ENCODE measurements at regions not wholly inside any gene's neighbourhood (a gene's known extent, or its start where the extent isn't known, plus 50 kb on each side); places are given as distances from the start of the nearest gene placed in this dataset.

DNA sequence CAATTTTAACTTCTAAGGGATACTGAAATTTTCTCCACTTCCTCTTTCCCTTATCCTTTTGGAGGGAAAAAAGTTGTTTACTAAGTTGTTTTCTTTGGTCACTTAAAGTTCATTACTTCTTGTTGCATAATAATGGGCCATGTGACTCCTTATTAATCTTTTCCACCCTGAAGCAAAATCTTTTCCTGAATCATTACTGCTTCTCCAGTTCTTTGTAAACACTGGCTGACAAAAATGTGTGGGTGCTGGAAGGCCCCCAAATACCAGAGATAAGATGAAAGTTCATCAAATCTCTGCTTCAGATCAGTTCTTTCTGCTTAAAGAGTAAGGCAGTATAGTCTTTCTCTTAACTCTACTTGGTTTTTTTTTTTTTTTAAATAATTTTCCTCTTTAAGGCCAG, 108.9 kb upstream of the NHS start:
- no peaks in the 10 kb centered on the region for H3K79me2 ChIP-seq (ENCODE audit: insufficient read depth, low read length)
- DNase-seq (ENCODE audit: low read depth, low spot score) (no peak), ATAC-seq (no peak)
- no TSS peak for BruUV-seq (replicated peaks)
- ChIA-PET POLR2A (no interaction called here), RAD21 (ENCODE audit: low non-redundant PET in 1 of 2, low total read pairs in 2 of 2, uncharacterized antibody in 2 of 2, unreplicated experiment in 2 of 2) (no interaction called here), CTCF (no interaction called here)
- H3K36me3 ChIP-seq (ENCODE audit: control insufficient read depth in 1 of 2, insufficient read depth in 2 of 2, low read length in 2 of 2): no peaks in the 10 kb centered on the region
- no peak overlapping the region for H3K4me2 ChIP-seq (ENCODE audit: low read length)
- no peaks in the 10 kb centered on the region for H3K27me3 ChIP-seq (ENCODE audit: insufficient read depth, low read length)
- no peak overlapping the region for H3K9ac ChIP-seq (ENCODE audit: low read length)
- intact Hi-C loops (cut with micrococcal nuclease): no loop called here
- H3K4me1 ChIP-seq (ENCODE audit: control insufficient read depth in 1 of 2, insufficient read depth in 2 of 2, low read length in 2 of 2): no peaks in the 10 kb centered on the region
- no peaks in the 10 kb centered on the region for H3K9me3 ChIP-seq (ENCODE audit: control insufficient read depth in 1 of 2, insufficient read depth in 1 of 2, low read depth in 1 of 2, low read length in 2 of 2)
- no peak overlapping the region for H3K4me3 ChIP-seq (replicated peaks in 1 of 2; ENCODE audit: low read depth in 1 of 2, low read length in 2 of 2)
- no peaks in the 10 kb centered on the region for H3K9me2 ChIP-seq (ENCODE audit: insufficient read depth)
- H2AFZ ChIP-seq (ENCODE audit: low read depth, low read length, poor library complexity, severe bottlenecking): no peak overlapping the region
- no peaks in the 10 kb centered on the region for H4K20me1 ChIP-seq (ENCODE audit: insufficient read depth)
- no peak overlapping the region for H3K27ac ChIP-seq (ENCODE audit: low read depth, low read length)
- TF ChIP-seq ELF1 (IDR thresholded peaks at IDR 0.05; ENCODE audit: borderline replicate concordance, low read depth) (no peak), RAD21 (IDR thresholded peaks at IDR 0.05; ENCODE audit: low read depth) (no peak), CBX3 (IDR thresholded peaks at IDR 0.05; ENCODE audit: low read depth) (no peak), POLR2A (IDR thresholded peaks at IDR 0.05; ENCODE audit: borderline replicate concordance, extremely low read depth, insufficient read depth, insufficient read length) (no peak), FOSL1 (IDR thresholded peaks at IDR 0.05; ENCODE audit: low read depth) (no peak)
- TF ChIP-seq, protein P1, sequence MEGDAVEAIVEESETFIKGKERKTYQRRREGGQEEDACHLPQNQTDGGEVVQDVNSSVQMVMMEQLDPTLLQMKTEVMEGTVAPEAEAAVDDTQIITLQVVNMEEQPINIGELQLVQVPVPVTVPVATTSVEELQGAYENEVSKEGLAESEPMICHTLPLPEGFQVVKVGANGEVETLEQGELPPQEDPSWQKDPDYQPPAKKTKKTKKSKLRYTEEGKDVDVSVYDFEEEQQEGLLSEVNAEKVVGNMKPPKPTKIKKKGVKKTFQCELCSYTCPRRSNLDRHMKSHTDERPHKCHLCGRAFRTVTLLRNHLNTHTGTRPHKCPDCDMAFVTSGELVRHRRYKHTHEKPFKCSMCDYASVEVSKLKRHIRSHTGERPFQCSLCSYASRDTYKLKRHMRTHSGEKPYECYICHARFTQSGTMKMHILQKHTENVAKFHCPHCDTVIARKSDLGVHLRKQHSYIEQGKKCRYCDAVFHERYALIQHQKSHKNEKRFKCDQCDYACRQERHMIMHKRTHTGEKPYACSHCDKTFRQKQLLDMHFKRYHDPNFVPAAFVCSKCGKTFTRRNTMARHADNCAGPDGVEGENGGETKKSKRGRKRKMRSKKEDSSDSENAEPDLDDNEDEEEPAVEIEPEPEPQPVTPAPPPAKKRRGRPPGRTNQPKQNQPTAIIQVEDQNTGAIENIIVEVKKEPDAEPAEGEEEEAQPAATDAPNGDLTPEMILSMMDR (IDR thresholded peaks at IDR 0.05 in 2 of 3, conservative IDR thresholded peaks at IDR 0.05 in 1 of 3; ENCODE audit: borderline replicate concordance in 1 of 3, insufficient read depth in 1 of 3, low read depth in 2 of 3, low read length in 2 of 3): no peak
- TF ChIP-seq, protein P2, sequence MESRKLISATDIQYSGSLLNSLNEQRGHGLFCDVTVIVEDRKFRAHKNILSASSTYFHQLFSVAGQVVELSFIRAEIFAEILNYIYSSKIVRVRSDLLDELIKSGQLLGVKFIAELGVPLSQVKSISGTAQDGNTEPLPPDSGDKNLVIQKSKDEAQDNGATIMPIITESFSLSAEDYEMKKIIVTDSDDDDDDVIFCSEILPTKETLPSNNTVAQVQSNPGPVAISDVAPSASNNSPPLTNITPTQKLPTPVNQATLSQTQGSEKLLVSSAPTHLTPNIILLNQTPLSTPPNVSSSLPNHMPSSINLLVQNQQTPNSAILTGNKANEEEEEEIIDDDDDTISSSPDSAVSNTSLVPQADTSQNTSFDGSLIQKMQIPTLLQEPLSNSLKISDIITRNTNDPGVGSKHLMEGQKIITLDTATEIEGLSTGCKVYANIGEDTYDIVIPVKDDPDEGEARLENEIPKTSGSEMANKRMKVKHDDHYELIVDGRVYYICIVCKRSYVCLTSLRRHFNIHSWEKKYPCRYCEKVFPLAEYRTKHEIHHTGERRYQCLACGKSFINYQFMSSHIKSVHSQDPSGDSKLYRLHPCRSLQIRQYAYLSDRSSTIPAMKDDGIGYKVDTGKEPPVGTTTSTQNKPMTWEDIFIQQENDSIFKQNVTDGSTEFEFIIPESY (IDR thresholded peaks at IDR 0.05; ENCODE audit: extremely low read depth, insufficient replicate concordance, low read length): no peak
- TF ChIP-seq, protein P3, sequence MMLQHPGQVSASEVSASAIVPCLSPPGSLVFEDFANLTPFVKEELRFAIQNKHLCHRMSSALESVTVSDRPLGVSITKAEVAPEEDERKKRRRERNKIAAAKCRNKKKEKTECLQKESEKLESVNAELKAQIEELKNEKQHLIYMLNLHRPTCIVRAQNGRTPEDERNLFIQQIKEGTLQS (IDR thresholded peaks at IDR 0.05): no peak
